ENCODE measurements at regions not wholly inside any gene's neighbourhood (a gene's known extent, or its start where the extent isn't known, plus 50 kb on each side); places are given as distances from the start of the nearest gene placed in this dataset.

GRCh38 chr12:77681726-77682125 is 149.0 kb upstream of the NAV3 start:
- no peak for TF ChIP-seq CTCF (IDR thresholded peaks at IDR 0.05)
- no peak for TF ChIP-seq EP300 (IDR thresholded peaks at IDR 0.05)
- TF ChIP-seq E2F6 (IDR thresholded peaks at IDR 0.05; ENCODE audit: borderline replicate concordance, low read depth) = no peak
- no peak for TF ChIP-seq NFE2L2 (conservative IDR thresholded peaks at IDR 0.05; ENCODE audit: low read length)
- no peak for TF ChIP-seq POLR2A (IDR thresholded peaks at IDR 0.05; ENCODE audit: low read length)

Data from A549 (cell line).